Liver (tissue), 8 donors: ENCODE measurements at regions not wholly inside any gene's neighbourhood (a gene's known extent, or its start where the extent isn't known, plus 50 kb on each side); places are given as distances from the start of the nearest gene placed in this dataset.

Source experiments
- DNase-seq: peaks from one replicate; pipeline ENCODE4 v3.0.0-alpha.2; 2017; ENCODE audit warnings: low spot score
- H3K27ac ChIP-seq, 2 donors: one replicate each; pipeline ENCODE4 v1.7.0; 2013; ENCODE audit warnings: inconsistent platforms in 2 of 2, low read length in 2 of 2, control low read depth in 1 of 2, low read depth in 1 of 2, mild to moderate bottlenecking in 1 of 2
- H3K27me3 ChIP-seq, 4 donors: one replicate each; pipeline versions ENCODE4 v1.6.1 to v1.7.0; 2013; ENCODE audit warnings: low read length in 3 of 4, inconsistent platforms in 1 of 4, mild to moderate bottlenecking in 1 of 4, moderate library complexity in 1 of 4; ENCODE audit not compliant: control insufficient read depth in 4 of 4, insufficient read depth in 4 of 4
- H3K36me3 ChIP-seq, 4 donors: one replicate each; pipeline versions ENCODE4 v1.6.1 to v1.7.0; 2013; ENCODE audit warnings: low read length in 3 of 4, mild to moderate bottlenecking in 3 of 4, low read depth in 1 of 4, moderate library complexity in 1 of 4; ENCODE audit not compliant: control insufficient read depth in 4 of 4, insufficient read depth in 3 of 4
- H3K4me1 ChIP-seq, 4 donors: one replicate each; pipeline versions ENCODE4 v1.6.1 to v1.7.0; 2013; ENCODE audit warnings: low read length in 3 of 4, mild to moderate bottlenecking in 3 of 4, moderate library complexity in 1 of 4; ENCODE audit not compliant: control insufficient read depth in 4 of 4, insufficient read depth in 4 of 4
- H3K4me3 ChIP-seq, 3 donors: one replicate each; pipeline versions ENCODE4 v1.6.1 to v1.7.0; 2013; ENCODE audit warnings: low read length in 3 of 3, control low read depth in 1 of 3, low read depth in 1 of 3, mild to moderate bottlenecking in 1 of 3
- H3K9ac ChIP-seq, 2 donors: one replicate each; pipeline ENCODE4 v1.7.0; 2013; ENCODE audit warnings: low read length in 2 of 2, mild to moderate bottlenecking in 2 of 2, moderate library complexity in 2 of 2, control low read depth in 1 of 2, low read depth in 1 of 2
- H3K9me3 ChIP-seq, 4 donors: one replicate each; pipeline versions ENCODE4 v1.6.1 to v1.7.0; 2013; ENCODE audit warnings: low read length in 3 of 4; ENCODE audit not compliant: control insufficient read depth in 4 of 4
- EGR1 ChIP-seq, 2 donors: IDR thresholded peaks; 2 replicates each; pipeline ENCODE4 v1.6.1; 2016 to 2018; ENCODE audit warnings: antibody characterized with exemption in 2 of 2, low read depth in 2 of 2
- FOXA1 ChIP-seq: IDR thresholded peaks from 2 replicates; pipeline ENCODE4 v1.6.1; 2016; ENCODE audit warnings: antibody characterized with exemption
- FOXA2 ChIP-seq: IDR thresholded peaks from 2 replicates; pipeline ENCODE4 v1.6.1; 2016; ENCODE audit warnings: antibody characterized with exemption
- GABPA ChIP-seq, 2 donors: IDR thresholded peaks in 1 of 2; conservative IDR thresholded peaks in 1 of 2; 2 replicates each; pipeline ENCODE4 v1.6.1; 2016; ENCODE audit warnings: antibody characterized with exemption in 2 of 2, mild to moderate bottlenecking in 1 of 2, moderate library complexity in 1 of 2
- HNF4A ChIP-seq, 2 donors: conservative IDR thresholded peaks; 2 replicates each; pipeline ENCODE4 v1.6.1; 2016; ENCODE audit warnings: antibody characterized with exemption in 2 of 2, mild to moderate bottlenecking in 2 of 2
- HNF4G ChIP-seq: IDR thresholded peaks from 2 replicates; pipeline ENCODE4 v1.6.1; 2016; ENCODE audit warnings: antibody characterized with exemption
- JUND ChIP-seq, 2 donors: IDR thresholded peaks; 2 replicates each; pipeline ENCODE4 v1.6.1; 2016; ENCODE audit warnings: antibody characterized with exemption in 2 of 2
- NR2F2 ChIP-seq: IDR thresholded peaks from 2 replicates; pipeline ENCODE4 v1.6.1; 2016; ENCODE audit warnings: antibody characterized with exemption
- RAD21 ChIP-seq, 2 donors: IDR thresholded peaks; 2 replicates each; pipeline ENCODE4 v1.6.1; 2016; ENCODE audit warnings: antibody characterized with exemption in 2 of 2, mild to moderate bottlenecking in 2 of 2
- RXRA ChIP-seq, 2 donors: IDR thresholded peaks; 2 replicates each; pipeline ENCODE4 v1.6.1; 2017 to 2018; ENCODE audit warnings: antibody characterized with exemption in 2 of 2, mild to moderate bottlenecking in 1 of 2
- SP1 ChIP-seq: IDR thresholded peaks from 2 replicates; pipeline ENCODE4 v1.6.1; 2018; ENCODE audit warnings: antibody characterized with exemption, mild to moderate bottlenecking
- TAF1 ChIP-seq: conservative IDR thresholded peaks from 2 replicates; pipeline ENCODE4 v1.6.1; 2016; ENCODE audit warnings: antibody characterized with exemption, mild to moderate bottlenecking
- YY1 ChIP-seq: IDR thresholded peaks from 2 replicates; pipeline ENCODE4 v1.6.1; 2016; ENCODE audit warnings: antibody characterized with exemption, mild to moderate bottlenecking
- WGBS: extraction: QIAGEN DNeasy Blood & Tissue Kit; methylation state at CpG from one replicate; pipeline ENCODE4 v1.1.7; 2013; 5-methylcytosine and 5-hydroxymethylcytosine counted together
- TF ChIP-seq, protein P1 (sequence below): IDR thresholded peaks from 2 replicates; pipeline ENCODE4 v1.6.1; 2016; ENCODE audit warnings: antibody characterized with exemption
- TF ChIP-seq, protein P2 (sequence below): IDR thresholded peaks from 2 replicates; pipeline ENCODE4 v1.6.1; 2016; ENCODE audit warnings: antibody characterized with exemption
- TF ChIP-seq, protein P3 (sequence below): fragments of 150-350 bp; IDR thresholded peaks from 2 replicates; pipeline ENCODE4 v1.5.1; 2017; ENCODE audit warnings: improper control_type of control experiment, low read depth, low read length; ENCODE audit not compliant: missing input control
- TF ChIP-seq, protein P4 (sequence below): IDR thresholded peaks from 2 replicates; pipeline ENCODE4 v1.6.1; 2016; ENCODE audit warnings: antibody characterized with exemption
- donor health status: healthy.
- donor health status: healthy.
- donor health status: healthy.
- donor health status: healthy.
- donor health status: healthy.

DNA sequence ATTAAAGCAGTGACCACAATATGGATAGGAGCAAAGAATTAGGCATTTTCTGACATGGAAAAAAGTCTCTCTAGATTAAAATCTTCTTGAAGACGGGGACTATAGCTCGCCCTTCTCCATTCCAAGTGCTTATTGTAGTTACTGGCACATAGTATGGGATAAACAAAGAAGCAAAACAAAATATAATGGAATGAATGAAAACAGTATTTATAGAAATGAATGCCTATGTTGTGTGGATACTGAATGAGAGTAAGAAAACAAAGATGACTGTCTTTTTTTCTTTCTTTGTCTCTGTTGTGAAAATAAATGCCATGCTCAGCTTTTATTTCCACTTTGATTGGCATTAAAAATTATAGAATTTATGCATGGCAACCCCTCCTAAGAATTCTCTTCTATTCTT lies 1414.3 kb upstream of the ACO1 start (continued):
- TF ChIP-seq, protein P1, sequence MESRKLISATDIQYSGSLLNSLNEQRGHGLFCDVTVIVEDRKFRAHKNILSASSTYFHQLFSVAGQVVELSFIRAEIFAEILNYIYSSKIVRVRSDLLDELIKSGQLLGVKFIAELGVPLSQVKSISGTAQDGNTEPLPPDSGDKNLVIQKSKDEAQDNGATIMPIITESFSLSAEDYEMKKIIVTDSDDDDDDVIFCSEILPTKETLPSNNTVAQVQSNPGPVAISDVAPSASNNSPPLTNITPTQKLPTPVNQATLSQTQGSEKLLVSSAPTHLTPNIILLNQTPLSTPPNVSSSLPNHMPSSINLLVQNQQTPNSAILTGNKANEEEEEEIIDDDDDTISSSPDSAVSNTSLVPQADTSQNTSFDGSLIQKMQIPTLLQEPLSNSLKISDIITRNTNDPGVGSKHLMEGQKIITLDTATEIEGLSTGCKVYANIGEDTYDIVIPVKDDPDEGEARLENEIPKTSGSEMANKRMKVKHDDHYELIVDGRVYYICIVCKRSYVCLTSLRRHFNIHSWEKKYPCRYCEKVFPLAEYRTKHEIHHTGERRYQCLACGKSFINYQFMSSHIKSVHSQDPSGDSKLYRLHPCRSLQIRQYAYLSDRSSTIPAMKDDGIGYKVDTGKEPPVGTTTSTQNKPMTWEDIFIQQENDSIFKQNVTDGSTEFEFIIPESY: no peak

DNA sequence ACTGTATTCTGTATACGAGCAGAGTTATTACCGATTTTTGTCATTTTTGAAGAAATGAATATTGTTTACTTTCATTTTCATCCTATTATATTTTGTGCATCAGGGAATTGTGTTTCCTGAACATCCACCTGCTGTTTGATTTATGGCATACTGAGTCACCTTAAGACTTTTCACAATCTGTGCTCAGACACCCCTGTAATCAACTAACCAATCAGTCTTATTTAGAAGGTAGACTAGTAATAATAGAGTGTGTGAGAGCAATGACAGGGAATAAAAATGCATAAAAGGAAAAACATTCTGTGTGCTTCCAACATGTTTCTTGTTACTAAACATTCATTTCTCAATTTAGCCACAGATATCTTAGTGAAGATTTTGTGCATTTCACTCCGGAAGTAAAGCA lies 1413.6 kb upstream of the ACO1 start:
- 73% methylated on average over 3 of the region's 3 CpGs for WGBS
- no peak for DNase-seq
- TF ChIP-seq JUND (IDR thresholded peaks at IDR 0.05): no peak
- TF ChIP-seq, protein P2, sequence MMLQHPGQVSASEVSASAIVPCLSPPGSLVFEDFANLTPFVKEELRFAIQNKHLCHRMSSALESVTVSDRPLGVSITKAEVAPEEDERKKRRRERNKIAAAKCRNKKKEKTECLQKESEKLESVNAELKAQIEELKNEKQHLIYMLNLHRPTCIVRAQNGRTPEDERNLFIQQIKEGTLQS: no peak
- TF ChIP-seq TAF1: no peak
- TF ChIP-seq SP1: no peak
- TF ChIP-seq YY1: no peak
- TF ChIP-seq, protein P3, sequence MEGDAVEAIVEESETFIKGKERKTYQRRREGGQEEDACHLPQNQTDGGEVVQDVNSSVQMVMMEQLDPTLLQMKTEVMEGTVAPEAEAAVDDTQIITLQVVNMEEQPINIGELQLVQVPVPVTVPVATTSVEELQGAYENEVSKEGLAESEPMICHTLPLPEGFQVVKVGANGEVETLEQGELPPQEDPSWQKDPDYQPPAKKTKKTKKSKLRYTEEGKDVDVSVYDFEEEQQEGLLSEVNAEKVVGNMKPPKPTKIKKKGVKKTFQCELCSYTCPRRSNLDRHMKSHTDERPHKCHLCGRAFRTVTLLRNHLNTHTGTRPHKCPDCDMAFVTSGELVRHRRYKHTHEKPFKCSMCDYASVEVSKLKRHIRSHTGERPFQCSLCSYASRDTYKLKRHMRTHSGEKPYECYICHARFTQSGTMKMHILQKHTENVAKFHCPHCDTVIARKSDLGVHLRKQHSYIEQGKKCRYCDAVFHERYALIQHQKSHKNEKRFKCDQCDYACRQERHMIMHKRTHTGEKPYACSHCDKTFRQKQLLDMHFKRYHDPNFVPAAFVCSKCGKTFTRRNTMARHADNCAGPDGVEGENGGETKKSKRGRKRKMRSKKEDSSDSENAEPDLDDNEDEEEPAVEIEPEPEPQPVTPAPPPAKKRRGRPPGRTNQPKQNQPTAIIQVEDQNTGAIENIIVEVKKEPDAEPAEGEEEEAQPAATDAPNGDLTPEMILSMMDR: no peak
- TF ChIP-seq RXRA (IDR thresholded peaks at IDR 0.05): no peak
- TF ChIP-seq EGR1 (IDR thresholded peaks at IDR 0.05; ENCODE audit: low read depth in 2 of 2): no peak
- no peak for TF ChIP-seq HNF4G
- TF ChIP-seq FOXA1: no peak

DNA sequence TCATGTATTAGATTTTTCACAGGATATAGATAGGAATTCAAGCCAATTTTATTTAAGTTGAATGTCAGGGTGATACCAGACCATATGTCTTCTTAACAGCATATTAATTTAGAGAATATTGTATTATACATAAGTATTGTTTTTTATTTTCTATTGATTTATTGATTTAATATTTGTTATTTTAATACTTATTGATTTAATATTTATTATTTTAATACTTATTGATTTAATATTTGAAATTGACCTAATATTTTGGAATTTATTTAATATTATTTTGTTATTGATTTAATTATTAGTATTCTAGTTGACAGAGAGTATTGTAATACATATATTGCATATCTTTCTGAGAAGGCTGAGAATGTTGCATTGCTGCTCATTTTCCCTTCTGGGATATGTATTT lies 1411.8 kb upstream of the ACO1 start:
- no peak overlapping the region for H3K4me3 ChIP-seq
- no peaks in the 10 kb centered on the region for H3K36me3 ChIP-seq
- H3K9ac ChIP-seq: no peak overlapping the region
- H3K4me1 ChIP-seq: no peaks in the 10 kb centered on the region
- TF ChIP-seq NR2F2 (no peak), HNF4A (conservative IDR thresholded peaks at IDR 0.05) (no peak), RXRA (IDR thresholded peaks at IDR 0.05) (no peak), HNF4G (no peak), RAD21 (IDR thresholded peaks at IDR 0.05) (no peak), YY1 (no peak), FOXA1 (no peak), GABPA (IDR thresholded peaks at IDR 0.05 in 1 of 2, conservative IDR thresholded peaks at IDR 0.05 in 1 of 2) (no peak), FOXA2 (no peak)
- TF ChIP-seq, protein P1: no peak
- TF ChIP-seq, protein P4, sequence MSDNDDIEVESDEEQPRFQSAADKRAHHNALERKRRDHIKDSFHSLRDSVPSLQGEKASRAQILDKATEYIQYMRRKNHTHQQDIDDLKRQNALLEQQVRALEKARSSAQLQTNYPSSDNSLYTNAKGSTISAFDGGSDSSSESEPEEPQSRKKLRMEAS: no peak
- TF ChIP-seq, protein P3: no peak
- peaks cover 0 to 2% (median 0%) of the 10 kb centered on the region in 4 donors for H3K9me3 ChIP-seq
- no peaks in the 10 kb centered on the region for H3K27me3 ChIP-seq
- no peak for DNase-seq
- H3K27ac ChIP-seq: no peak overlapping the region

More for the DNA sequence above, 1413.6 kb upstream of the ACO1 start:
- Histone ChIP-seq H3K27ac (no peak overlapping the region), H3K4me1 (no peaks in the 10 kb centered on the region), H3K9ac (no peak overlapping the region), H3K36me3 (no peaks in the 10 kb centered on the region), H3K9me3 (peaks cover 0 to 2% (median 0%) of the 10 kb centered on the region in 4 donors), H3K4me3 (no peak overlapping the region), H3K27me3 (no peaks in the 10 kb centered on the region)
